ENCODE measurements at regions not wholly inside any gene's neighbourhood (a gene's known extent, or its start where the extent isn't known, plus 50 kb on each side); places are given as distances from the start of the nearest gene placed in this dataset.

GRCh38 chr2:206867006-206867405, 72.3 kb upstream of the CPO start:
- Histone ChIP-seq H3K27me3 (ENCODE audit: control insufficient read depth, insufficient read depth, low read length) (no peaks in the 10 kb centered on the region), H3K79me2 (ENCODE audit: control insufficient read depth, insufficient read depth, low read length) (no peaks in the 10 kb centered on the region), H2AFZ (ENCODE audit: low read length) (no peak overlapping the region), H3K9ac (ENCODE audit: insufficient read depth, low read length) (no peak overlapping the region), H3K9me3 (ENCODE audit: control insufficient read depth, insufficient read depth, low read depth, low read length) (no peaks in the 10 kb centered on the region), H3K27ac (ENCODE audit: insufficient read depth, low read length) (no peak overlapping the region), H3K4me3 (replicated peaks in 1 of 4; ENCODE audit: control extremely low read depth in 1 of 4, insufficient read depth in 1 of 4, low read depth in 3 of 4, low read length in 4 of 4) (no peak overlapping the region), H3K36me3 (ENCODE audit: control insufficient read depth, insufficient read depth, low read length) (no peaks in the 10 kb centered on the region), H4K20me1 (ENCODE audit: control insufficient read depth, extremely low read depth, insufficient read depth, low read length) (no peaks in the 10 kb centered on the region), H3K4me1 (ENCODE audit: control insufficient read depth, extremely low read depth, insufficient read depth, low read length) (no peaks in the 10 kb centered on the region), H3K4me2 (ENCODE audit: extremely low read depth, insufficient read depth, low read length) (no peak overlapping the region)
- TF ChIP-seq EZH2 (IDR thresholded peaks at IDR 0.05; ENCODE audit: low read length, missing control alignments) = no peak
- no peak for TF ChIP-seq CTCF (conservative IDR thresholded peaks at IDR 0.05 in 1 of 2, IDR thresholded peaks at IDR 0.05 in 1 of 2; ENCODE audit: low read depth in 1 of 2, low read length in 2 of 2)
- DNase-seq (ENCODE audit: low read depth in 2 of 2) = no peak

- Histone ChIP-seq H3K79me2 (ENCODE audit: control insufficient read depth, insufficient read depth, low read length) (no peaks in the 10 kb centered on the region), H3K4me3 (replicated peaks in 1 of 4; ENCODE audit: control extremely low read depth in 1 of 4, insufficient read depth in 1 of 4, low read depth in 3 of 4, low read length in 4 of 4) (no peak overlapping the region), H3K4me2 (ENCODE audit: extremely low read depth, insufficient read depth, low read length) (no peak overlapping the region), H3K9me3 (ENCODE audit: control insufficient read depth, insufficient read depth, low read depth, low read length) (no peaks in the 10 kb centered on the region), H3K27me3 (ENCODE audit: control insufficient read depth, insufficient read depth, low read length) (no peaks in the 10 kb centered on the region), H3K9ac (ENCODE audit: insufficient read depth, low read length) (no peak overlapping the region), H3K4me1 (ENCODE audit: control insufficient read depth, extremely low read depth, insufficient read depth, low read length) (no peaks in the 10 kb centered on the region), H3K36me3 (ENCODE audit: control insufficient read depth, insufficient read depth, low read length) (no peaks in the 10 kb centered on the region), H2AFZ (ENCODE audit: low read length) (no peak overlapping the region), H3K27ac (ENCODE audit: insufficient read depth, low read length) (no peak overlapping the region), H4K20me1 (ENCODE audit: control insufficient read depth, extremely low read depth, insufficient read depth, low read length) (no peaks in the 10 kb centered on the region)
- DNase-seq (ENCODE audit: low read depth in 2 of 2) = no peak
- no peak for TF ChIP-seq EZH2 (IDR thresholded peaks at IDR 0.05; ENCODE audit: low read length, missing control alignments)
- TF ChIP-seq CTCF (conservative IDR thresholded peaks at IDR 0.05 in 1 of 2, IDR thresholded peaks at IDR 0.05 in 1 of 2; ENCODE audit: low read depth in 1 of 2, low read length in 2 of 2) = no peak
Measured at GRCh38 chr2:206869824-206870495, 69.4 kb upstream of the CPO start.

GRCh38 chr2:206873423-206873822, 65.9 kb upstream of the CPO start:
- no peak overlapping the region for H2AFZ ChIP-seq (ENCODE audit: low read length)
- no peak overlapping the region for H3K27ac ChIP-seq (ENCODE audit: insufficient read depth, low read length)
- H4K20me1 ChIP-seq (ENCODE audit: control insufficient read depth, extremely low read depth, insufficient read depth, low read length) = no peaks in the 10 kb centered on the region
- H3K9ac ChIP-seq (ENCODE audit: insufficient read depth, low read length) = no peak overlapping the region
- H3K4me2 ChIP-seq (ENCODE audit: extremely low read depth, insufficient read depth, low read length) = no peak overlapping the region
- H3K4me3 ChIP-seq (replicated peaks in 1 of 4; ENCODE audit: control extremely low read depth in 1 of 4, insufficient read depth in 1 of 4, low read depth in 3 of 4, low read length in 4 of 4) = no peak overlapping the region
- H3K36me3 ChIP-seq (ENCODE audit: control insufficient read depth, insufficient read depth, low read length) = no peaks in the 10 kb centered on the region
- no peaks in the 10 kb centered on the region for H3K79me2 ChIP-seq (ENCODE audit: control insufficient read depth, insufficient read depth, low read length)
- H3K27me3 ChIP-seq (ENCODE audit: control insufficient read depth, insufficient read depth, low read length) = no peaks in the 10 kb centered on the region
- no peak for DNase-seq (ENCODE audit: low read depth in 2 of 2)
- no peaks in the 10 kb centered on the region for H3K9me3 ChIP-seq (ENCODE audit: control insufficient read depth, insufficient read depth, low read depth, low read length)
- TF ChIP-seq CTCF (conservative IDR thresholded peaks at IDR 0.05 in 1 of 2, IDR thresholded peaks at IDR 0.05 in 1 of 2; ENCODE audit: low read depth in 1 of 2, low read length in 2 of 2) = no peak
- no peak for TF ChIP-seq EZH2 (IDR thresholded peaks at IDR 0.05; ENCODE audit: low read length, missing control alignments)
- no peaks in the 10 kb centered on the region for H3K4me1 ChIP-seq (ENCODE audit: control insufficient read depth, extremely low read depth, insufficient read depth, low read length)
